NB4 (cell line): ENCODE measurements at regions not wholly inside any gene's neighbourhood (a gene's known extent, or its start where the extent isn't known, plus 50 kb on each side); places are given as distances from the start of the nearest gene placed in this dataset.

Experiments used
- CTCF ChIP-seq: IDR thresholded peaks from one replicate; pipeline ENCODE4 v1.5.1; 2012; ENCODE audit warnings: low read depth, low read length
- POLR2A ChIP-seq: IDR thresholded peaks from 2 replicates; pipeline ENCODE4 v1.6.1; 2011; ENCODE audit warnings: mild to moderate bottlenecking; ENCODE audit not compliant: insufficient read length; ENCODE audit errors: extremely low read depth

- no peak for TF ChIP-seq CTCF
- no peak for TF ChIP-seq POLR2A
Observed at GRCh38 chr16:7962091-7962879, 628.0 kb downstream of the TMEM114 start.
